ENCODE measurements at regions not wholly inside any gene's neighbourhood (a gene's known extent, or its start where the extent isn't known, plus 50 kb on each side); places are given as distances from the start of the nearest gene placed in this dataset.

- Mint-ChIP-seq H3K36me3 (no peaks in the 10 kb centered on the region), H3K9me3 (peaks cover 0 to 4% (median 2%) of the 10 kb centered on the region in 7 donors), H3K4me3 (no peak overlapping the region), H3K27me3 (no peaks in the 10 kb centered on the region), H3K4me1 (no peaks in the 10 kb centered on the region), H3K27ac (no peak overlapping the region)
- Histone ChIP-seq H3K4me1 (ENCODE audit: control insufficient read depth, insufficient read depth, low read length, poor library complexity, severe bottlenecking) (no peaks in the 10 kb centered on the region), H3K27me3 (ENCODE audit: control insufficient read depth, insufficient read depth, low read length) (no peaks in the 10 kb centered on the region), H3K9me3 (ENCODE audit: control insufficient read depth in 2 of 2, low read length in 2 of 2) (no peaks in the 10 kb centered on the region), H3K36me3 (ENCODE audit: control insufficient read depth, insufficient read depth, low read length) (no peaks in the 10 kb centered on the region), H3K4me3 (ENCODE audit: low read depth, low read length) (no peak overlapping the region), H3K27ac (ENCODE audit: insufficient read depth, low read length, poor library complexity, severe bottlenecking) (no peak overlapping the region)
- no peak for ATAC-seq (ENCODE audit: low read depth in 2 of 2)
- no peak for DNase-seq
Observed at GRCh38 chr11:57071829-57072228, 83.1 kb downstream of the OR5AK2 start.

DNA sequence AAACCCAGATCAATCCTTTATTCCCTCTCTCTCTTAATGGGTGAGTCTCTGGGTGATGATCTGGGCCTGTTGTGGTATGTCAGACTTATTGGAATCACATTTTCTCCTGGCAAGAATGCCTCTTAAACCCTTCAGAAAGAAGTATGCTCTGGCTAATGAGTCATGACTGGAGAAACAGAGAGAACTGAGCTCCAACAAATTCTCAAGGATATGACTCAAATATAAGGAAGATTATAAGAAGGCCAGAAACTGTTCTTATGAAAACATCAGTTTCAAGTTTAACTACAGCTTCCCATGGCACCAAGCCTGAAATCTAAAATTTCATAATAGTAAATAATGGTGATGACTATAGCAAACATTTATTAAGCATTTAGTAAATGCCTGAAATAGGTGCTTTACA lies 83.9 kb downstream of the OR5AK2 start:
- no peak for ATAC-seq (ENCODE audit: low read depth in 2 of 2)
- Mint-ChIP-seq H3K4me3 (no peak overlapping the region), H3K9me3 (peaks cover 0 to 4% (median 2%) of the 10 kb centered on the region in 7 donors), H3K36me3 (no peaks in the 10 kb centered on the region), H3K27me3 (no peaks in the 10 kb centered on the region), H3K27ac (no peak overlapping the region), H3K4me1 (no peaks in the 10 kb centered on the region)
- Histone ChIP-seq H3K4me3 (ENCODE audit: low read depth, low read length) (no peak overlapping the region), H3K27me3 (ENCODE audit: control insufficient read depth, insufficient read depth, low read length) (no peaks in the 10 kb centered on the region), H3K36me3 (ENCODE audit: control insufficient read depth, insufficient read depth, low read length) (no peaks in the 10 kb centered on the region), H3K27ac (ENCODE audit: insufficient read depth, low read length, poor library complexity, severe bottlenecking) (no peak overlapping the region), H3K9me3 (ENCODE audit: control insufficient read depth in 2 of 2, low read length in 2 of 2) (no peaks in the 10 kb centered on the region), H3K4me1 (ENCODE audit: control insufficient read depth, insufficient read depth, low read length, poor library complexity, severe bottlenecking) (no peaks in the 10 kb centered on the region)
- no peak for DNase-seq

- Mint-ChIP-seq H3K27me3 (no peaks in the 10 kb centered on the region), H3K36me3 (no peaks in the 10 kb centered on the region), H3K27ac (no peak overlapping the region), H3K4me1 (no peaks in the 10 kb centered on the region), H3K9me3 (peaks cover 0 to 4% (median 2%) of the 10 kb centered on the region in 7 donors), H3K4me3 (no peak overlapping the region)
- Histone ChIP-seq H3K9me3 (ENCODE audit: control insufficient read depth in 2 of 2, low read length in 2 of 2) (no peaks in the 10 kb centered on the region), H3K4me3 (ENCODE audit: low read depth, low read length) (no peak overlapping the region), H3K27ac (ENCODE audit: insufficient read depth, low read length, poor library complexity, severe bottlenecking) (no peak overlapping the region), H3K27me3 (ENCODE audit: control insufficient read depth, insufficient read depth, low read length) (no peaks in the 10 kb centered on the region), H3K4me1 (ENCODE audit: control insufficient read depth, insufficient read depth, low read length, poor library complexity, severe bottlenecking) (no peaks in the 10 kb centered on the region), H3K36me3 (ENCODE audit: control insufficient read depth, insufficient read depth, low read length) (no peaks in the 10 kb centered on the region)
- ATAC-seq (ENCODE audit: low read depth in 2 of 2) (no peak), DNase-seq (no peak)
Observed at GRCh38 chr11:57073128-57073527, 84.4 kb downstream of the OR5AK2 start.

GRCh38 chr11:57081356-57081755 lies 92.6 kb downstream of the OR5AK2 start:
- H3K27ac Mint-ChIP-seq, result no peak overlapping the region
- Histone ChIP-seq H3K4me1 (ENCODE audit: control insufficient read depth, insufficient read depth, low read length, poor library complexity, severe bottlenecking) (no peaks in the 10 kb centered on the region), H3K27ac (ENCODE audit: insufficient read depth, low read length, poor library complexity, severe bottlenecking) (no peak overlapping the region), H3K4me3 (ENCODE audit: low read depth, low read length) (no peak overlapping the region), H3K9me3 (ENCODE audit: control insufficient read depth in 2 of 2, low read length in 2 of 2) (no peaks in the 10 kb centered on the region), H3K27me3 (ENCODE audit: control insufficient read depth, insufficient read depth, low read length) (no peaks in the 10 kb centered on the region), H3K36me3 (ENCODE audit: control insufficient read depth, insufficient read depth, low read length) (no peaks in the 10 kb centered on the region)
- DNase-seq, result no peak
- no peak for ATAC-seq (ENCODE audit: low read depth in 2 of 2)
- H3K36me3 Mint-ChIP-seq, result no peaks in the 10 kb centered on the region
- H3K4me3 Mint-ChIP-seq, result no peak overlapping the region
- peaks cover 0 to 6% (median 2%) of the 10 kb centered on the region in 7 donors for H3K9me3 Mint-ChIP-seq
- H3K27me3 Mint-ChIP-seq, result peaks cover 5% of the 10 kb centered on the region
- no peaks in the 10 kb centered on the region for H3K4me1 Mint-ChIP-seq

DNA sequence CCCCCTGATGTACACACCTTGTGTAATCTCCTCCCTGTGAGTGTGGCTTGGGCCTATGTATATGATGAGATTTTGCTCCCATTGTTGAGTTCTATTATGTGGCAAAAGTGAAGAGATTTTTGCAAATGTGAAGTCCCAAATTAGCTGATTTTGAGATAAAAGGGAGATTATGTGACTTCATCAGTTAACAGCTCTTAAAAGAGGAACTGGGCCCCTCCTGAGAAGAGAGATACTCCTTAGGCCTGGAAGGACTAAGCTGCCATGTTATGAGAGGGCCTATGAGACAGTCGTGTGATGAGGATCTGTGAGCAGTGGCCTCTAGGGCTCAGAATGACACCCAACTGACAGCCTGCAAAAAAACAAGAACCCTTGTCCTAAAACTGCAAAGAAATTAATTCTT lies 93.4 kb downstream of the OR5AK2 start:
- Histone ChIP-seq H3K4me1 (ENCODE audit: control insufficient read depth, insufficient read depth, low read length, poor library complexity, severe bottlenecking) (no peaks in the 10 kb centered on the region), H3K27ac (ENCODE audit: insufficient read depth, low read length, poor library complexity, severe bottlenecking) (no peak overlapping the region), H3K4me3 (ENCODE audit: low read depth, low read length) (no peak overlapping the region), H3K9me3 (ENCODE audit: control insufficient read depth in 2 of 2, low read length in 2 of 2) (no peaks in the 10 kb centered on the region), H3K36me3 (ENCODE audit: control insufficient read depth, insufficient read depth, low read length) (no peaks in the 10 kb centered on the region), H3K27me3 (ENCODE audit: control insufficient read depth, insufficient read depth, low read length) (no peaks in the 10 kb centered on the region)
- H3K27ac Mint-ChIP-seq, result no peak overlapping the region
- H3K9me3 Mint-ChIP-seq, result peaks cover 0 to 6% (median 2%) of the 10 kb centered on the region in 7 donors
- ATAC-seq (ENCODE audit: low read depth in 2 of 2) (no peak), DNase-seq (no peak)
- H3K4me3 Mint-ChIP-seq, result no peak overlapping the region
- H3K4me1 Mint-ChIP-seq, result no peaks in the 10 kb centered on the region
- peaks cover 5% of the 10 kb centered on the region for H3K27me3 Mint-ChIP-seq
- H3K36me3 Mint-ChIP-seq, result no peaks in the 10 kb centered on the region

- H3K27ac Mint-ChIP-seq, result no peak overlapping the region
- H3K9me3 Mint-ChIP-seq, result peaks cover 0 to 6% (median 2%) of the 10 kb centered on the region in 7 donors
- H3K27me3 Mint-ChIP-seq, result peaks cover 5% of the 10 kb centered on the region
- no peaks in the 10 kb centered on the region for H3K36me3 Mint-ChIP-seq
- DNase-seq, result no peak
- no peaks in the 10 kb centered on the region for H3K9me3 ChIP-seq (ENCODE audit: control insufficient read depth in 2 of 2, low read length in 2 of 2)
- no peak for ATAC-seq (ENCODE audit: low read depth in 2 of 2)
- no peak overlapping the region for H3K4me3 Mint-ChIP-seq
- H3K4me1 Mint-ChIP-seq, result no peaks in the 10 kb centered on the region
- H3K4me3 ChIP-seq (ENCODE audit: low read depth, low read length), result no peak overlapping the region
- no peaks in the 10 kb centered on the region for H3K4me1 ChIP-seq (ENCODE audit: control insufficient read depth, insufficient read depth, low read length, poor library complexity, severe bottlenecking)
- no peaks in the 10 kb centered on the region for H3K36me3 ChIP-seq (ENCODE audit: control insufficient read depth, insufficient read depth, low read length)
- no peaks in the 10 kb centered on the region for H3K27me3 ChIP-seq (ENCODE audit: control insufficient read depth, insufficient read depth, low read length)
- H3K27ac ChIP-seq (ENCODE audit: insufficient read depth, low read length, poor library complexity, severe bottlenecking), result no peak overlapping the region
Observed at GRCh38 chr11:57083641-57084385, 95.1 kb downstream of the OR5AK2 start.

DNA sequence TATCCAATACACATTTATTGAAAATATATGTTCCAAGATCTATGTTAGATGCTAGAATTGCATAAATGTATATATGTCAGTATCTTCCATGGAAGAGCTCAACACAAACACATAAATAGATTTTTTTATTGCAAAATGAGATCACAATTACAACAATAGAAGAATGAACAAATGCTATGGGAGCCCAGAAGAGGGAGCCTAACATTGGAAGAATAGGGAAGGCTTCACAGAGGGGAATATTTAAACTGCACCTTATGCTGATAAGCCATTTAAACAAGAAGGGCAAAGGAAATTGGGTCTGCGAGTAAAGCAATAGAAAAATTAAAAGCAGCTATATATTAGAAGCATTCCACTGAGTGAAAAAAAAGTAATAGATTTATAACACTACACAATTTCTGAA lies 96.1 kb upstream of the LRRC55 start:
- no peak overlapping the region for H3K4me3 ChIP-seq (ENCODE audit: low read depth, low read length)
- DNase-seq, result no peak
- Mint-ChIP-seq H3K36me3 (no peaks in the 10 kb centered on the region), H3K4me1 (no peaks in the 10 kb centered on the region), H3K27me3 (peaks cover under 1% of the 10 kb centered on the region), H3K4me3 (no peak overlapping the region), H3K27ac (no peak overlapping the region), H3K9me3 (peaks cover 0 to 6% (median under 1%) of the 10 kb centered on the region in 7 donors)
- no peak overlapping the region for H3K27ac ChIP-seq (ENCODE audit: insufficient read depth, low read length, poor library complexity, severe bottlenecking)
- no peaks in the 10 kb centered on the region for H3K9me3 ChIP-seq (ENCODE audit: control insufficient read depth in 2 of 2, low read length in 2 of 2)
- no peaks in the 10 kb centered on the region for H3K4me1 ChIP-seq (ENCODE audit: control insufficient read depth, insufficient read depth, low read length, poor library complexity, severe bottlenecking)
- H3K36me3 ChIP-seq (ENCODE audit: control insufficient read depth, insufficient read depth, low read length), result no peaks in the 10 kb centered on the region
- ATAC-seq (ENCODE audit: low read depth in 2 of 2), result no peak
- no peaks in the 10 kb centered on the region for H3K27me3 ChIP-seq (ENCODE audit: control insufficient read depth, insufficient read depth, low read length)

- H3K27me3 ChIP-seq (ENCODE audit: control insufficient read depth, insufficient read depth, low read length), result no peaks in the 10 kb centered on the region
- ATAC-seq (ENCODE audit: low read depth in 2 of 2), result no peak
- H3K27ac ChIP-seq (ENCODE audit: insufficient read depth, low read length, poor library complexity, severe bottlenecking), result no peak overlapping the region
- Mint-ChIP-seq H3K27ac (no peak overlapping the region), H3K36me3 (no peaks in the 10 kb centered on the region), H3K9me3 (peaks cover 0 to 4% (median 3%) of the 10 kb centered on the region in 7 donors), H3K4me3 (no peak overlapping the region), H3K27me3 (no peaks in the 10 kb centered on the region), H3K4me1 (no peaks in the 10 kb centered on the region)
- H3K9me3 ChIP-seq (ENCODE audit: control insufficient read depth in 2 of 2, low read length in 2 of 2), result no peaks in the 10 kb centered on the region
- no peak for DNase-seq
- no peaks in the 10 kb centered on the region for H3K36me3 ChIP-seq (ENCODE audit: control insufficient read depth, insufficient read depth, low read length)
- H3K4me1 ChIP-seq (ENCODE audit: control insufficient read depth, insufficient read depth, low read length, poor library complexity, severe bottlenecking), result no peaks in the 10 kb centered on the region
- H3K4me3 ChIP-seq (ENCODE audit: low read depth, low read length), result no peak overlapping the region
Observed at GRCh38 chr11:57087991-57088390, 93.8 kb upstream of the LRRC55 start.
